ENCODE measurements at regions not wholly inside any gene's neighbourhood (a gene's known extent, or its start where the extent isn't known, plus 50 kb on each side); places are given as distances from the start of the nearest gene placed in this dataset.

DNA sequence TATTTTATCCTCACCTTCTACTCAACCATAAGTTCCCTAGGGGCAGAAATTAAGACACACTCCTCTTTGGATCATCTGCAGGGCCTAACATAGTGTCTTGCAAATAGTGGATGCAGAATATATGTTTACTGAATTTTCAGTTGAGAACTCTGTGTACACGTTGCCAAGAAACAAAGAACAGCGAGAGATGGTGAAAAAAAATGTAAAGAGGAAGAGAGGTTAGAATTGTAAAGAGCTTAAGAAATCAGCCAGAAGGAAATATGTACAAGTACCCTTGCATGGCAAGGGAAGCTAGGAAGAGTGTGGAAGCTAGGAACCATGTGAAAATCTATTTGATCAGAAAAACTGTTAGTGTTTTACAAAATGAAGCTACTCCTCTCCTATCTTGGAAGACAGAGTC, 431.0 kb downstream of the SMARCA1 start:
- TF ChIP-seq, protein P1, sequence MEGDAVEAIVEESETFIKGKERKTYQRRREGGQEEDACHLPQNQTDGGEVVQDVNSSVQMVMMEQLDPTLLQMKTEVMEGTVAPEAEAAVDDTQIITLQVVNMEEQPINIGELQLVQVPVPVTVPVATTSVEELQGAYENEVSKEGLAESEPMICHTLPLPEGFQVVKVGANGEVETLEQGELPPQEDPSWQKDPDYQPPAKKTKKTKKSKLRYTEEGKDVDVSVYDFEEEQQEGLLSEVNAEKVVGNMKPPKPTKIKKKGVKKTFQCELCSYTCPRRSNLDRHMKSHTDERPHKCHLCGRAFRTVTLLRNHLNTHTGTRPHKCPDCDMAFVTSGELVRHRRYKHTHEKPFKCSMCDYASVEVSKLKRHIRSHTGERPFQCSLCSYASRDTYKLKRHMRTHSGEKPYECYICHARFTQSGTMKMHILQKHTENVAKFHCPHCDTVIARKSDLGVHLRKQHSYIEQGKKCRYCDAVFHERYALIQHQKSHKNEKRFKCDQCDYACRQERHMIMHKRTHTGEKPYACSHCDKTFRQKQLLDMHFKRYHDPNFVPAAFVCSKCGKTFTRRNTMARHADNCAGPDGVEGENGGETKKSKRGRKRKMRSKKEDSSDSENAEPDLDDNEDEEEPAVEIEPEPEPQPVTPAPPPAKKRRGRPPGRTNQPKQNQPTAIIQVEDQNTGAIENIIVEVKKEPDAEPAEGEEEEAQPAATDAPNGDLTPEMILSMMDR (IDR thresholded peaks at IDR 0.05; ENCODE audit: insufficient read depth, low read length, poor library complexity, severe bottlenecking) = no peak
- no peak for TF ChIP-seq EZH2phosphoT487 (conservative IDR thresholded peaks at IDR 0.05; ENCODE audit: low read length)

Measured in SU-DHL-6 (cell line).